ENCODE measurements at regions not wholly inside any gene's neighbourhood (a gene's known extent, or its start where the extent isn't known, plus 50 kb on each side); places are given as distances from the start of the nearest gene placed in this dataset.
"Not testable (repeated sequence)": the region's sequence is repeated elsewhere in the genome, so short reads cannot be mapped to it uniquely, and the experiment has no call there.

- TF ChIP-seq CTCF (IDR thresholded peaks at IDR 0.05; ENCODE audit: insufficient read depth, low read depth, low read length); EZH2 (IDR thresholded peaks at IDR 0.05; ENCODE audit: insufficient read depth, low read length): not testable (repeated sequence)
Observed at GRCh38 chr5:33110496-33110895, 330.3 kb upstream of the TARS1 start.
